Mucosa of stomach (tissue), 1 donor: ENCODE measurements at regions not wholly inside any gene's neighbourhood (a gene's known extent, or its start where the extent isn't known, plus 50 kb on each side); places are given as distances from the start of the nearest gene placed in this dataset.

Experiments used
- H3K27me3 ChIP-seq: one replicate; pipeline ENCODE4 v1.7.0; 2013; ENCODE audit warnings: mild to moderate bottlenecking, low read length; ENCODE audit not compliant: control insufficient read depth, insufficient read depth
- H3K36me3 ChIP-seq: one replicate; pipeline ENCODE4 v1.7.0; 2013; ENCODE audit warnings: low read length; ENCODE audit not compliant: control insufficient read depth, insufficient read depth
- H3K4me1 ChIP-seq: one replicate; pipeline ENCODE4 v1.7.0; 2013; ENCODE audit warnings: mild to moderate bottlenecking, low read length; ENCODE audit not compliant: control insufficient read depth, insufficient read depth
- H3K4me3 ChIP-seq: one replicate; pipeline ENCODE4 v1.7.0; 2013; ENCODE audit warnings: low read length
- H3K9ac ChIP-seq: one replicate; pipeline ENCODE4 v1.7.0; 2013; ENCODE audit warnings: mild to moderate bottlenecking, low read length, moderate library complexity
- H3K9me3 ChIP-seq: one replicate; pipeline ENCODE4 v1.7.0; 2013; ENCODE audit warnings: mild to moderate bottlenecking, low read length, moderate library complexity; ENCODE audit not compliant: control insufficient read depth
- donor health status: Pancreatic carcinoma.

DNA sequence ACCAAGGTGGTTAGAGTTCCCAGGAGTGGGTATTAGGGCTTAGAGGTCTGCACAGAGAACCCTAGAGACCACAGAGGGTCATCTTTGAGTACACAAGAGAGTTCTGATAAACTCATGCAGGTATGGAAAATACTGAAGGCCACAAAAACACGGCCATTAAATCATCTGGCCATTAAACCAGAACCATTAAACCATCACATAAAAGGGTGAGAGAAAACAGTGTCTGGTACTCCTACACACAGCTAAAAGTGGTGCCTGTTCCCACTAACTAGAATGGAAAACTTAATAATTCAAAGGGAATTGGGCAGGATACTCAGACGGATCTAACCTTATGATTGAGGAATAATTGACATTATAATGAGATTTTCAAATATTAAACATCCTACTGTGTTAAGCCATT lies 679.4 kb downstream of the TNS3 start:
- Histone ChIP-seq H3K4me3 (no peak overlapping the region), H3K27me3 (no peaks in the 10 kb centered on the region), H3K4me1 (no peaks in the 10 kb centered on the region), H3K36me3 (no peaks in the 10 kb centered on the region), H3K9ac (no peak overlapping the region), H3K9me3 (no peaks in the 10 kb centered on the region)

DNA sequence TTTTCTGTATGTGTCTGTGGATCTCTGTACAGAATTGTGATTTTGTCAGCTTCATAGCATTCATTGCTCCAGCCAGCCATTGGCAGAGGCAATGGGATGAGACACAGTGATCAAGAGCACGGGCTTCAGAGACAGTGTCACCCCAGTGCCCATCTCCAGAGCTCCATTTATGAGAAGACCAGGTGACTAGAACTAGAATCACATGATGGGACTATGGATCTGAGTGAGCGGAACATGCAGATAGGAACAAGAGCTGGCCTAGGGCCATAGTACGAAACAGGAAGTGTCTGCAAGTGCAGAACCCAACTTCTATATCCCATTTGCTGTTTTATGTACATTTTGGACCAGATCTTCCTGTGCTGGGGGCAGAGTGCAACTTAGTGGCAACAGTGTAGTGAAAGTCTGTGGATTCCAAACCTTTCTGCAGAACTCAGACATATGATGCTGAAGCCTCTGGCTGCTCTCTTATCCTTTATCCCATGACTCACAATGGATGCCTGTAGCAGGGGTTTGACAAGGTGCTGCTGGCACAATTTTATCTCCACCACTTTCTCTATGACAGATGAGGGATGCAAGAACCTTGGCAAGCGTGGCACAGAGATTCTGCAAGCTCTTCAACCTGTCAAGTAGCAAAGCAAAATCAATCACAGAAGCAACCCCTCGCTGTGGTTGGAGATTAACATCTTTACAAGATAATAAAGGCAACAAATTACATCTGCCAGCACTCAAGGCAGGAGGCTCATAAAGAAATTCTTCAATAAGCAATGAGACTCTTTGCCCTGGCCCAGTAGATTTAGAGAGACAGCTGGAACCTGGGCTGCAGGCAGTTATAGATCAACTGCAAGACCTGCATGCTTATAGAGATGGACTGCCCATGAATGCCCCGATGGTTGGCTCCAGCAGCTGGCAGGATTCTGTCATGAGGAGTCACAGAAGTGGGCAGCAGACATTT lies 681.3 kb downstream of the TNS3 start:
- Histone ChIP-seq H3K27me3 (no peaks in the 10 kb centered on the region), H3K36me3 (no peaks in the 10 kb centered on the region), H3K9ac (no peak overlapping the region), H3K9me3 (no peaks in the 10 kb centered on the region), H3K4me3 (no peak overlapping the region), H3K4me1 (no peaks in the 10 kb centered on the region)

DNA sequence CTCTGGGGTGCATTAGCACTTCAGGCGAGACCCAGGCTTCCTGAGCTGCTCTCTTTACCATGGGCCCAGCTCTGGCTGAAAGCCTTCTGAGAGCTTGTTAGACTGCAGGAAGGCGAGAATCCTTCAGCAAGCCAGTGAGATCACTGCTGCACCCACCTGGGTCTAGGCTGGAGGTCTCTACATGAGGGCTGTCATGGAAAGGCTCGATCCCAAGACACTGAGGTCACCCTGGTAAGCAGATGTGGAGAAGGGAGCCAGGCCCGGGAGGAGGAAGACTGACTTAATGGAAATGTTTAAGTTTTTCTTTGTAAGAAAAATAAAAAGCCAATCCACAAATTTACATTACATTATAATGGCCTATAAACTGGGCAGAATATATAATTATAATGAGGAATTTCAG lies 684.5 kb downstream of the TNS3 start:
- H3K36me3 ChIP-seq: no peaks in the 10 kb centered on the region
- H3K27me3 ChIP-seq: no peaks in the 10 kb centered on the region
- H3K9me3 ChIP-seq: no peaks in the 10 kb centered on the region
- no peaks in the 10 kb centered on the region for H3K4me1 ChIP-seq
- H3K9ac ChIP-seq: no peak overlapping the region
- H3K4me3 ChIP-seq: no peak overlapping the region

DNA sequence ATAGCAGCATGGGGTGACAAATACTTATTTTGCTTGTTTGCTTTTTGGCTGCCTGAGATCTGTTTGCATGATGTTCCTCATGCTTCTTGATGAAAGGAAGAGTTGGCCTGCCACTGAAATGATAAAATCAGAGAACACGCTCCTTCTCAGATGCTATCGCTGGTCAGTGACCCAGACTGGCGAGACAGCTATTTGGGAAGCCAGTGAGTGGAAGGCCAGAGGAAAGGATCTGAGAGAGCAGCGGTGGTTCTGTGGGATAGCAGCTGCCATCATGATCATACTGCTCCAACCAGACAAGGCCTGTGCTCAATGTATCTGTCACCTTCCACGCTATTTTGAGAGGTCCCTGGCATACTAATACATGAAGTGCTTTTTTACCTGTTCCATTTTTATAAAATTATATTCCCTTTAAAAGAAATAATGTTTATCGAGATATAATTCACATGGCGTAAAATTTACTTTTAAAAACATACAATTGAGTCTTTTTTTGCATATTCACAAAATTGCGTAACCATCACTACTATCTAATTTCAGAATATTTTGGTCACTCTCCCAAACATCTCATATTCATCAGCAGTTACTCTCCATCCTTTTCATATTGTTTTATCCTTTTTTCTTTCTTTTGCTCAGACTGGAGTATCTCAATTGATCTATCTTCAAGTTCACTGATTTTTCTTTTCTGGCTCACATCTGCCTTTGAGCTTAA lies 695.1 kb downstream of the TNS3 start:
- Histone ChIP-seq H3K9me3 (no peaks in the 10 kb centered on the region), H3K36me3 (no peaks in the 10 kb centered on the region), H3K27me3 (no peaks in the 10 kb centered on the region), H3K4me1 (no peaks in the 10 kb centered on the region), H3K4me3 (no peak overlapping the region), H3K9ac (no peak overlapping the region)

DNA sequence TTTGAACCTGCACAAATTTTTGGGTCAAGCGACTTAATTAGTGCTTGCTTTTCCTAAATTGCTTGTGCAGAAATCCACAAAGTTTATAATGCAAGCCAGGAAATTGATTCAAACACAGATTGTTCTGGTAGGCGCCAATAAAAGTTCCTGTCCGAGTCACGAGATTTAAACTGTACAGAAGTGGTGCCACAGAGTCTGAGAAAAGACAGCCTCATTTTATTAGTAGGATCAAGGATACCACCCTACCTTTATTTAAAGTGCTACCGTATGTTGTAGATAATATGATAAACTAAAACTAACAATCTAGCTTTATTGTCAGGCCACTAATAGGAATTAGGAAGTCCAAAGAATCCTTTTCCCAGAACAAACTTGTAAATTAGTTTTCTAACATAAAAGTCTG lies 696.7 kb downstream of the TNS3 start:
- Histone ChIP-seq H3K36me3 (no peaks in the 10 kb centered on the region), H3K9me3 (no peaks in the 10 kb centered on the region), H3K4me1 (no peaks in the 10 kb centered on the region), H3K9ac (no peak overlapping the region), H3K4me3 (no peak overlapping the region), H3K27me3 (no peaks in the 10 kb centered on the region)

DNA sequence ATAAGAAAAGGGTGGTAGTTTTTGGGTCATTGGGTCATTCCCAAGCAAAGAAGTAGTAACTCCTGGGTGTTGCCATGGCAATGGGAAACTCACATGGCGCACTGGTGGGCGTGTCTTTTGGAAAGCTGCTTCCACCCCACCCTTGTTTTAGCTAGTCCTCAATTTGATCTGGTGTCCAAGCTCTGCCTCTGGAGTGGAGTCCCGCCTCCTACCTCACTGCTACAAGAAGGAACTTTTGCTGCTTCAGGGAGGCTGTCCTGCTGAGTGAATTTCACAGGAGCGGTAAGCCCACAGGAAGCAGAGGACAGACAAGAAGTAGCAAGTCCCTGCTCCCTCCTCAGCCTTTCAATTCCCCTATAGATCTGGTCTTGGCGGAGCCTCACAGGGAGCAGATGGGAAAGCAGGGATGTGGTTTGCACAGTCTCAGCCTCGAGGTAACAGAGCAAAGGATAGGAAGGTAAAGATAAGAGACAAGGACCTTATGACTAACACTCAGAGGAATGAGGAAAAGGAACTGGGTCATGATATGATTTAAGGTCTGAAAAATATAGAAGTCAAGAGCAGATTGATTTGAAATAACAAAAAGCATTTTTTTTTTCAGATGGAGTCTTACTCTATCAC lies 700.3 kb downstream of the TNS3 start:
- H3K9me3 ChIP-seq: no peaks in the 10 kb centered on the region
- H3K27me3 ChIP-seq: no peaks in the 10 kb centered on the region
- H3K36me3 ChIP-seq: no peaks in the 10 kb centered on the region
- no peaks in the 10 kb centered on the region for H3K4me1 ChIP-seq
- no peak overlapping the region for H3K9ac ChIP-seq
- H3K4me3 ChIP-seq: no peak overlapping the region

DNA sequence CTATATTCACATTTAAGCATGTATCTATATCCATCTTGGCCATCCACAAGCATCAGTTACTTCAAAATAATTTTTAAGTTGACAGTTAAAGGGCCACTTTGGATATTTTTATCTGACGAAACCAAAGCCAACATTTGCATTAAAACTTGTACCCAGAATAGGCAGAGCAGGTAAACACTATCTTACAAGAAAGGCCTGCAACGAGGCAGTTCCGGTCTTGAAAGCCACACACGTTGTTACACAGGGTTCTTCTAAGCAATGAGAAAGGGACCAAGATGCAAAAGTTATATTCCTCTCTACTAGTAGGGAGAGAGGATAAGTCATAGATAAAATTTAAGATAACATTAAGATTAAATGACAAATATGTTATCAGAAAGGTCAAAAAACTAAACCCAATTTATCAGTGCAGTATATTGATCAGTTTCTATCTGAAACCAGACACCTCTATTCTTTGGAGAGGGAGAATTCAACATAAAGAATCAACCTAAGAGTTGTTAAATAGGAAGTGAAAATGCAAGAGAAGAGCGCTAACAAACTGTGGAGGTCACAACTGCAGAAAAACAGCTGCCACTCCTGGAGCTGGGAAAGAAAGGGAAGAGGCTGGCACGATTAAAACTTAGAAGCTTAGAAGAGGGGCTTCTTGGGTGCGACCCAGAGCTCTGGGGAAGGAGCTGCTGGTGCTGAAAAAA lies 701.3 kb downstream of the TNS3 start:
- Histone ChIP-seq H3K9ac (no peak overlapping the region), H3K36me3 (no peaks in the 10 kb centered on the region), H3K4me3 (no peak overlapping the region), H3K4me1 (no peaks in the 10 kb centered on the region), H3K9me3 (no peaks in the 10 kb centered on the region), H3K27me3 (no peaks in the 10 kb centered on the region)

DNA sequence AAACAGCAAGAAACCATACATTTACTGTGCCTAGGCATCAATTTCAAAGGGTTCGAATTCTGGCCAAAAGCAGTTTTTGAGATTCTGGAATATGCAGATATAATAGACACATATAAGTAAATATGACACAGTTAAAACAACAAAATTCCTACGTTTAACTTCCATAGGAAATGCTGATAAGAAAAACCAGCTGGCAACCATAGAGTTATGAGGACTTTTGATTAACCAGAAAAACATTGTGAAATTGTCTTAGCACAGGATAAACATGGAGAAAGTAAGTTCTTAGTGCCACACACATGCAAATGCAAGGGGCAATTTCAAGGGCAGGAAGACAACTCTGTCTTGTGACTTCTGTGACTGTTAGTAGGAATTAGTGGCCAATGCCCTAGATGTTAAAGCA lies 702.1 kb downstream of the TNS3 start:
- Histone ChIP-seq H3K9ac (no peak overlapping the region), H3K4me3 (no peak overlapping the region), H3K4me1 (no peaks in the 10 kb centered on the region), H3K9me3 (no peaks in the 10 kb centered on the region), H3K27me3 (no peaks in the 10 kb centered on the region), H3K36me3 (no peaks in the 10 kb centered on the region)

DNA sequence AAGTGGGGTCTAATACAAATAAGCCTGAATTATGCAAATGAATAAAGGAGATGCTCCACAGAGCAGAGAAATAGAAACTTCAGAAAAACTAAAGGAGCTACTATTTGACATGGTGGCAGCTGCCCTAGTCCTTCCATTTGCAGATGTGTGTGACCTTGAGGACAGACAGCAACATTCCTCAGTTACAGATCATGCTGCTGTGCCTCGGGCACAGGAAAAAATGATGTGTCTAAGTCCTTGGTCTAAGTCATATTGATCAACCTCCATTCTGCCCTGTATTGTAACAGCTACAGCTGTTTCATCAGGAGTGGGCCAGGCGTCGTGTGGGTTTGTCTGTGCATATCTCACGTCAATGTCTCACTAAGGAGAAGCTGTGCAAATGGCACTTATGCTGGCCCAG lies 710.4 kb downstream of the TNS3 start:
- Histone ChIP-seq H3K4me1 (no peaks in the 10 kb centered on the region), H3K4me3 (no peak overlapping the region), H3K9ac (no peak overlapping the region), H3K9me3 (no peaks in the 10 kb centered on the region), H3K27me3 (no peaks in the 10 kb centered on the region), H3K36me3 (no peaks in the 10 kb centered on the region)

DNA sequence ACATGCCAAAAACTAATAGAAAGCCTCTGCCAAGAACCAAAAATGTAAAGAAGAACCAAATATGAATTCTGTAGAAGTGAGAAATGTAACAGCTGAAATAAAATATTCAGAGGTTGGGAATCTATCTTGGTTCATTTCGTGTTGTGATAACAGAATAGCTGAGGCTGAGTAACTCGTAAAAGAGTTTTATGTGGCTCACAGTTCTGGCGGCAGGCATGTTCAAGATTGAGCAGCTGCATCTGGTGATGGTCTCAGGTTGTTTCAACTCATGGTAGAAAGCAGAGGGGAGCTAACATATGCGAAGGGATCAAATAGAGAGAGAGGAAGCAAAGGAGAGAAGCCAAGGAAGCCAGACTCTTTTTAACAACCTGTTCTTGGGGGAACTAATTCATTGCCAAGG lies 717.2 kb downstream of the TNS3 start:
- H3K9ac ChIP-seq: no peak overlapping the region
- no peaks in the 10 kb centered on the region for H3K36me3 ChIP-seq
- no peaks in the 10 kb centered on the region for H3K4me1 ChIP-seq
- H3K9me3 ChIP-seq: no peaks in the 10 kb centered on the region
- H3K27me3 ChIP-seq: no peaks in the 10 kb centered on the region
- no peak overlapping the region for H3K4me3 ChIP-seq

DNA sequence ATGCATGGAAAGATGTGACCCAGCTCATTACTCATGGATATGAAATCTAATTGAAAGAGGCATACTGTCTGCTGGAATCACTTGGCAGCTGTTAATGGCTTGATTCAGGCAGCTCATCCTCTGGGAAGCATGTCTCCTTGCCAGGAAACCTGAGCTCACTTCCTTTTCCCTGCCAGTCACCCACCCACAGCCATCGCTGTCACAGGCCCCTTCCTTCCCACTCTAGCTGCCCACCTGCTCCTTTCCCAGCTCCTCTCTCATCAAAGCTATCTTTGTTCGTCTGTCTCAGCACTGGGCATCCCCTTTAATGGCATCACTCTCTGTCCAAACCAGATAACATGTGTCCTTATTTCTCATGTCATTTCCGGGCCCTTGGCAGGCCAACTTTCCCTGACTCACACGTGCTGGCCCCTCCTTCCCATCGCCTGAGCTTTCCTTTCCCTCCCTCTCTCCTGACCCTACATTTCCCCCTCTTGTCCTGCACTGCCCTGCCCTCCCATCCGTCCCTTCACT lies 721.9 kb downstream of the TNS3 start:
- Histone ChIP-seq H3K9me3 (no peaks in the 10 kb centered on the region), H3K9ac (no peak overlapping the region), H3K4me1 (no peaks in the 10 kb centered on the region), H3K4me3 (no peak overlapping the region), H3K27me3 (no peaks in the 10 kb centered on the region), H3K36me3 (no peaks in the 10 kb centered on the region)
